Keratinocyte (primary cell): ENCODE measurements at regions not wholly inside any gene's neighbourhood (a gene's known extent, or its start where the extent isn't known, plus 50 kb on each side); places are given as distances from the start of the nearest gene placed in this dataset.

Experiments used
- CTCF ChIP-seq, 3 experiments: IDR thresholded peaks in 1 of 3; conservative IDR thresholded peaks in 1 of 3; optimal IDR thresholded peaks in 1 of 3; 2 replicates in 2 of 3; 3 replicates in 1 of 3; pipeline versions ENCODE3 to v1.5.1; 2011; ENCODE audit warnings: low read length in 3 of 3, mild to moderate bottlenecking in 3 of 3, moderate library complexity in 2 of 3, control low read depth in 1 of 3, inconsistent platforms in 1 of 3; ENCODE audit not compliant: insufficient read depth in 2 of 3; ENCODE audit errors: extremely low read depth in 1 of 3
- EZH2 ChIP-seq: IDR thresholded peaks from one replicate; pipeline ENCODE4 v1.6.1; 2012; ENCODE audit warnings: inconsistent platforms, mild to moderate bottlenecking, low read length, moderate library complexity

- TF ChIP-seq CTCF (optimal IDR thresholded peaks at IDR 0.05 in 1 of 3, IDR thresholded peaks at IDR 0.05 in 1 of 3, conservative IDR thresholded peaks at IDR 0.05 in 1 of 3; ENCODE audit: extremely low read depth in 1 of 3, insufficient read depth in 2 of 3, low read length in 3 of 3) (no peak), EZH2 (no peak)
Observed at GRCh38 chr5:120806202-120806601, 342.1 kb downstream of the PRR16 start.
